ENCODE measurements at regions not wholly inside any gene's neighbourhood (a gene's known extent, or its start where the extent isn't known, plus 50 kb on each side); places are given as distances from the start of the nearest gene placed in this dataset.

- Histone ChIP-seq H3K36me3 (replicated peaks in 1 of 2; ENCODE audit: control extremely low read depth in 1 of 2, control insufficient read depth in 1 of 2, extremely low read depth in 1 of 2, insufficient read depth in 2 of 2, low read length in 1 of 2) (no peaks in the 10 kb centered on the region), H3K9ac (ENCODE audit: low read length) (no peak overlapping the region), H4K20me1 (ENCODE audit: control insufficient read depth, insufficient read depth, low read length, poor library complexity, severe bottlenecking) (no peaks in the 10 kb centered on the region), H3K27ac (ENCODE audit: low read length in 2 of 2) (no peak overlapping the region), H3K4me1 (ENCODE audit: control insufficient read depth in 2 of 2, insufficient read depth in 2 of 2, low read length in 2 of 2) (peaks cover 0 to 4% of the 10 kb centered on the region in 2 donors), H3K27me3 (replicated peaks in 1 of 4; ENCODE audit: control extremely low read depth in 1 of 4, control insufficient read depth in 3 of 4, insufficient read depth in 4 of 4, low read length in 3 of 4) (no peaks in the 10 kb centered on the region), H3K79me2 (ENCODE audit: control insufficient read depth, insufficient read depth, low read length) (no peaks in the 10 kb centered on the region), H3K4me3 (ENCODE audit: control extremely low read depth in 1 of 5, extremely low read depth in 1 of 5, insufficient read depth in 1 of 5, low read depth in 2 of 5, low read length in 4 of 5) (no peak overlapping the region), H2AFZ (ENCODE audit: insufficient read depth, low read depth, low read length, poor library complexity, severe bottlenecking) (peak overlapping the region; percentile 41), H3K9me3 (ENCODE audit: control extremely low read depth in 1 of 3, control insufficient read depth in 2 of 3, insufficient read depth in 1 of 3, low read length in 2 of 3) (no peaks in the 10 kb centered on the region), H3K4me2 (replicated peaks; ENCODE audit: low read depth, low read length, poor library complexity, severe bottlenecking) (peak overlapping the region; percentile 32)
- peaks cover 9% of the 10 kb centered on the region for H3K4me1 Mint-ChIP-seq
- no peak for ATAC-seq (ENCODE audit: low read depth)
- peak overlapping the region; percentile 36 for H3K4me3 Mint-ChIP-seq
- POLR2A ChIA-PET = no interaction called here
- H3K27ac Mint-ChIP-seq = no peak overlapping the region
- CTCF ChIA-PET = no interaction called here
- DNase-seq = no peak
- H3K27me3 Mint-ChIP-seq = peaks cover 3% of the 10 kb centered on the region
- TF ChIP-seq, protein P1, sequence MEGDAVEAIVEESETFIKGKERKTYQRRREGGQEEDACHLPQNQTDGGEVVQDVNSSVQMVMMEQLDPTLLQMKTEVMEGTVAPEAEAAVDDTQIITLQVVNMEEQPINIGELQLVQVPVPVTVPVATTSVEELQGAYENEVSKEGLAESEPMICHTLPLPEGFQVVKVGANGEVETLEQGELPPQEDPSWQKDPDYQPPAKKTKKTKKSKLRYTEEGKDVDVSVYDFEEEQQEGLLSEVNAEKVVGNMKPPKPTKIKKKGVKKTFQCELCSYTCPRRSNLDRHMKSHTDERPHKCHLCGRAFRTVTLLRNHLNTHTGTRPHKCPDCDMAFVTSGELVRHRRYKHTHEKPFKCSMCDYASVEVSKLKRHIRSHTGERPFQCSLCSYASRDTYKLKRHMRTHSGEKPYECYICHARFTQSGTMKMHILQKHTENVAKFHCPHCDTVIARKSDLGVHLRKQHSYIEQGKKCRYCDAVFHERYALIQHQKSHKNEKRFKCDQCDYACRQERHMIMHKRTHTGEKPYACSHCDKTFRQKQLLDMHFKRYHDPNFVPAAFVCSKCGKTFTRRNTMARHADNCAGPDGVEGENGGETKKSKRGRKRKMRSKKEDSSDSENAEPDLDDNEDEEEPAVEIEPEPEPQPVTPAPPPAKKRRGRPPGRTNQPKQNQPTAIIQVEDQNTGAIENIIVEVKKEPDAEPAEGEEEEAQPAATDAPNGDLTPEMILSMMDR (IDR thresholded peaks at IDR 0.05) = no peak
- no peak for TF ChIP-seq EZH2 (IDR thresholded peaks at IDR 0.05; ENCODE audit: borderline replicate concordance, insufficient read depth, low read depth, low read length, poor library complexity, severe bottlenecking)
- intact Hi-C loops (cut with micrococcal nuclease) = no loop called here
- peaks cover 2% of the 10 kb centered on the region for H3K9me3 Mint-ChIP-seq (ENCODE audit: insufficient read depth)
- WGBS (ENCODE audit: insufficient coverage) = 74% methylated on average over 5 of the region's 5 CpGs
Measured at GRCh38 chr2:146385031-146385430, 1459.8 kb upstream of the ACVR2A start.

GRCh38 chr2:146376511-146377064 lies 1468.2 kb upstream of the ACVR2A start:
- ATAC-seq (ENCODE audit: low read depth) (no peak), DNase-seq (no peak)
- no peaks in the 10 kb centered on the region for H3K9me3 ChIP-seq (ENCODE audit: control extremely low read depth in 1 of 3, control insufficient read depth in 2 of 3, insufficient read depth in 1 of 3, low read length in 2 of 3)
- H3K27me3 ChIP-seq (replicated peaks in 1 of 4; ENCODE audit: control extremely low read depth in 1 of 4, control insufficient read depth in 3 of 4, insufficient read depth in 4 of 4, low read length in 3 of 4) = no peaks in the 10 kb centered on the region
- CTCF ChIA-PET = no interaction called here
- Mint-ChIP-seq H3K9me3 (ENCODE audit: insufficient read depth) (peaks cover 6% of the 10 kb centered on the region), H3K4me3 (no peak overlapping the region), H3K27me3 (no peaks in the 10 kb centered on the region), H3K27ac (no peak overlapping the region), H3K4me1 (no peaks in the 10 kb centered on the region)
- no peaks in the 10 kb centered on the region for H4K20me1 ChIP-seq (ENCODE audit: control insufficient read depth, insufficient read depth, low read length, poor library complexity, severe bottlenecking)
- no peak overlapping the region for H3K9ac ChIP-seq (ENCODE audit: low read length)
- no peaks in the 10 kb centered on the region for H3K4me1 ChIP-seq (ENCODE audit: control insufficient read depth in 2 of 2, insufficient read depth in 2 of 2, low read length in 2 of 2)
- TF ChIP-seq EZH2 (IDR thresholded peaks at IDR 0.05; ENCODE audit: borderline replicate concordance, insufficient read depth, low read depth, low read length, poor library complexity, severe bottlenecking) = no peak
- TF ChIP-seq, protein P1 (IDR thresholded peaks at IDR 0.05) = no peak
- no peaks in the 10 kb centered on the region for H3K79me2 ChIP-seq (ENCODE audit: control insufficient read depth, insufficient read depth, low read length)
- no peak overlapping the region for H3K4me2 ChIP-seq (replicated peaks; ENCODE audit: low read depth, low read length, poor library complexity, severe bottlenecking)
- WGBS (ENCODE audit: insufficient coverage) = 100% methylated on average over 2 of the region's 4 CpGs
- POLR2A ChIA-PET = no interaction called here
- intact Hi-C loops (cut with micrococcal nuclease) = no loop called here
- H3K36me3 ChIP-seq (replicated peaks in 1 of 2; ENCODE audit: control extremely low read depth in 1 of 2, control insufficient read depth in 1 of 2, extremely low read depth in 1 of 2, insufficient read depth in 2 of 2, low read length in 1 of 2) = no peaks in the 10 kb centered on the region
- no peak overlapping the region for H3K4me3 ChIP-seq (ENCODE audit: control extremely low read depth in 1 of 5, extremely low read depth in 1 of 5, insufficient read depth in 1 of 5, low read depth in 2 of 5, low read length in 4 of 5)
- H3K27ac ChIP-seq (ENCODE audit: low read length in 2 of 2) = no peak overlapping the region
- no peak overlapping the region for H2AFZ ChIP-seq (ENCODE audit: insufficient read depth, low read depth, low read length, poor library complexity, severe bottlenecking)
